HTR-8/SVneo (cell line): ENCODE measurements at regions not wholly inside any gene's neighbourhood (a gene's known extent, or its start where the extent isn't known, plus 50 kb on each side); places are given as distances from the start of the nearest gene placed in this dataset.

Source experiments
- DNase-seq: peaks from one replicate; pipeline ENCODE4 v3.0.0; 2011; ENCODE audit warnings: low spot score, mixed read lengths; ENCODE audit not compliant: insufficient read length
- FAIRE-seq: peaks from 2 replicates; lab custom pipeline; 2011; peaks lifted over from hg19 to GRCh38; lab: Jason Lieb, UNC

DNA sequence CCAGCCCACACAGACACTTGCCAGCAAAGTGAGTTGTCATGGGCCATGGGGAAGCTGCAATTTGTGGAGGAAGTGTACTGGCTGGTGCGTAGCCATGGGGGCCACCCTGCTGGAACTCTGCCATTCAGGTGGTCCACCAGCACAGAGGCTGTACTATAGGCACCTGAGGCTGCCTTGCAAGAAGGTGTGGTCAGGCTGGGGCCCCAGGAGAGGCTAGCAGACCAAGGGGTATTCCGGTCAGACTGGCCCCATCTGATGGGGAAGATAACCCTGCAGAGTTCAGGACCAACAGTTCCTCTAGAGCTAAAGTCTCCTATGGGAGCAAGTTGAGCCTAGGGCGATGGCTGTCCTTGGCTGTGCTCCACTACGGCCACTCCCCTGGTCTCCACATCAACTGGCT, 136.1 kb downstream of the DCAF12L2 start:
- FAIRE-seq (no peak), DNase-seq (no peak)

DNA sequence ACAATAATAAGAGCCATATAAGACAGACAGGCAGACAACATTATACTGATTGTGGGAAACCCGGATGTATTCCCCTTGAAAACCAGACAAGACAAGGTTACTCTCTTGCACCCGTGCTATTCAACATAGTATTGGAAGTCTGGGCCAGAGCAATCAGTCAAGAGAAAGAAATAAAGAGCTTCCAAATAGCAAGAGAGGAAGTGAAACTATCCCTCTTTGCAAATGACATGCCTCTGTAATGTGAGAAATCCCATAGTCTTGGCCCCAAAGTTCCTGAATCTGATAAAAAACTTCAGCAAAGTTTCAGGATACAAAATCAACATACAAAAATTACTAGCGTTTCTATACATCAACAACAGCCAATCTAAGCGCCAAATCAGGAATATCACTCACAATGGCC, 102.1 kb downstream of the DCAF12L2 start:
- FAIRE-seq = no peak
- no peak for DNase-seq

DNA sequence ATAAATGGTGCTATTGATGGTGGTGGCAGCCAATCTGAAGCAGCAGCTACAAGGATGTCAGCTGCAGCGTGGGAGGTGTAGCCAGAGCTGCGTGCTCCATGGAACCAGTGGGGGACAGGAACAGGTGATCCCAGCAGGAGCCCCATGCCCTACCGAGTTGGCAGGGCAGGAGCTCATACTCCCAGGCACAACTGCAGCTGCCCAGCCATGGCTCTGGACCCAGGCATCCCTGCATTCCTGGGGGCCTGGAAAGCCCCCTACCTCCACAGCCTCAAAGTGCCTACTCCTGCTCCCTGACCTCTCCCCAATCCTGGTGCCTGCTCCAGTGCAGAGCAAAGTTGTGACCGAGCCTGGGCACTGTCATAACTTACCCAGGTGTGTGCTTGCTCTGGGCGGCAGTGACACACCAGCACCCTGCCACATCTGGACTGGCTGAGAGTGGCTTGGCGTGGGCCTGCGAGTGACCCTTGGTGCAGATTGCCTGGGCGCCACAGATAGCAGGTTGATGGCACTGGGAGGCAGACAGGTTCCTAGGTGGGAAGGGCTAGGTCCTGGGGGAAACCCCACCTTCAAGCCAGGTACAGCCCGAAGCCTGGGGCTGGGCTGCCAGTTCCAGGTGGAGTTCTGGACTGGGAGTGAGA, 101.1 kb downstream of the DCAF12L2 start:
- DNase-seq (no peak), FAIRE-seq (no peak)

DNA sequence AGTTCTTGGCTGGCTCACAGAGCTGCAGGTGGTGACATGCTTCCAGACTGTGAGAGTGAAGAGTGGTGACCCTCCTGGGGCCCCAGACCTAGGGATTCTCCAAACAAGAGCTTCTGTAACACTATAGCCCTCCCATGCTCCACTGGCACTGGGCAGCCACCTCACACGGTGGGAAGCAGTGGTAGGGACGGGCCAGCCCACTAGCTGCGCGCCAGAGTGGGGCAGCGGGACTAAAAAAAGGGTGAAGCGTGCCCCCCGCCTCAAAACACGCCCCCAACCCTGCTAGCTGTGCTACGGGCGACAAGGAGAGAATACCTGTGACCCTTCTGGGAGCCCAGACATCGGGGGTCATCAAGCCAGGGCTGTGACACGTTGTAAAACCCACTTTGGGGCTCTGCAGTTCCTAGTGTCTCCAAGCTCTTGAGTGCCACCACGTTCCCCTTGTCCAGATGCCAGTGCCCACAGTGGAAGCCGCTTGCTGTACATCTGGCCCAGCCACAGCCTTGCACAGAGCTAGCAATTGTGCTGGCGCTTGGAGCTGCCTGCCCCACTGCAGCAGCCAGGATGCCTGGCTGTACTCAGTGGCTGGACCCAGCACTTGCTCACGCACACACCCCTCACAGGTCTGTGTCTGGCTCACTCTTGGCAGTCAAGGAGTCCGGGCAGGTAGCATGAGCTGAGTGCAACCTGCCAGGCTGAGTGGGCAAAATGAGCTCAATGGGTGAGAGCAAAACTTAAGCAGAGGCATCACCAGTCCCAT, 100.0 kb downstream of the DCAF12L2 start:
- FAIRE-seq = no peak
- no peak for DNase-seq
